ENCODE measurements at regions not wholly inside any gene's neighbourhood (a gene's known extent, or its start where the extent isn't known, plus 50 kb on each side); places are given as distances from the start of the nearest gene placed in this dataset.

DNA sequence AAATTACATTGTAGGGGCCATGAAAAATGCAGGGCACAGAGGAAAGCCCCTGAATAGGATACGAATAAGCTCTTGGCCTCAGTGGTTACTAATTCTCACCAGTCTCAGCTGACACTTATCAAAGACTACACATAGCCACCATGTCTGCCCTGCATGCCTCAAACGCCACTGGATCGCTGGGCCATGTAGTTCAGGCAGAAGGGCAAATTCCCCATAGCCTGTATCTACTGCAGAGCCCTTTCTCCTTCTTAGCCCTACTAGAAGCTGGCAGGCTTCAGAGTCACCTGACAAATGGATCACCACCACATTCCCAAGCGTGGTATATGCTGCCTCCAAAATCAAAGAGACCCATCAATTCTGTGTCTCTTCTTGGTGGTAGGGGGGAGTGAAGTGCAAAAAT, 177.4 kb downstream of the MINAR1 start (continued):
- TF ChIP-seq GABPA (IDR thresholded peaks at IDR 0.05; ENCODE audit: low read depth) (no peak), MXI1 (IDR thresholded peaks at IDR 0.05; ENCODE audit: low read depth, low read length) (no peak), YY1 (IDR thresholded peaks at IDR 0.05; ENCODE audit: low read depth) (no peak)

DNA sequence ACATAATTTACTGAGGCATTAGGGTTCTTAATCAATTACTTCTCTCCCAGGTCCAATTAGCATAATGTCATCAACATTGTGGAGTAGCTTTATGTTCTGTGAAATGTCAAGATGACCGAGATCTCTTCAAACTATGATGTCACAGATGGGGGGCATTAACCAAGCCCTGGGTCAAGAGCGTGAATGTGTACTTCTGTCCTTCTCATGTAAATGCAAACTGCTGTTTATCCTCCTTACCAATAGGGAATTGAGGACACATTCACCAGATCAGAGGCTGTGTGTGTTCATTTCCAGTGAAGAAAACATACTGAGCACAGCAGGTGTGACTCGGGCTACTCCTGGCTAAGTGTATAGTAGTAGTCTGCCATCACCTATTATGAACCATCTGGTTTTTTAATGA, 177.9 kb downstream of the MINAR1 start:
- H3K4me2 ChIP-seq = no peak overlapping the region
- ChIA-PET POLR2A (no interaction called here), CTCF (interaction anchor here (0.7 kb wide), 1 partner anchor 229 kb away, joined by 3 read pairs; no protein-coding TSS in a partner anchor)

More for the DNA sequence above, 177.9 kb downstream of the MINAR1 start:
- H3F3A ChIP-seq (replicated peaks; ENCODE audit: insufficient read depth) = no peaks in the 10 kb centered on the region
- no peaks in the 10 kb centered on the region for H3K36me3 ChIP-seq (replicated peaks in 1 of 2; ENCODE audit: control insufficient read depth in 1 of 2, insufficient read depth in 2 of 2, low read length in 1 of 2)
- H3K4me1 ChIP-seq (ENCODE audit: control insufficient read depth in 1 of 2, insufficient read depth in 2 of 2, low read depth in 1 of 2, low read length in 1 of 2) = peaks cover 0 to 4% of the 10 kb centered on the region in 2 experiments; a peak in 1 of 4 replicates
- no peak overlapping the region for H2AFZ ChIP-seq (ENCODE audit: low read depth)
- no peak for DNase-seq
- no peak overlapping the region for H3K4me3 ChIP-seq (ENCODE audit: low read depth in 2 of 2, low read length in 1 of 2)
- no peaks in the 10 kb centered on the region for H3K9me3 ChIP-seq
- H3K9me2 ChIP-seq = no peaks in the 10 kb centered on the region
- TF ChIP-seq SIN3A (IDR thresholded peaks at IDR 0.05; ENCODE audit: borderline replicate concordance, low read depth, low read length) = no peak
- no peak for TF ChIP-seq PBX3 (IDR thresholded peaks at IDR 0.05)
- TF ChIP-seq TAF1 (IDR thresholded peaks at IDR 0.05; ENCODE audit: borderline replicate concordance, low read depth, low read length) = no peak
- no peak for TF ChIP-seq ELF1 (IDR thresholded peaks at IDR 0.05)
- TF ChIP-seq, protein P1, sequence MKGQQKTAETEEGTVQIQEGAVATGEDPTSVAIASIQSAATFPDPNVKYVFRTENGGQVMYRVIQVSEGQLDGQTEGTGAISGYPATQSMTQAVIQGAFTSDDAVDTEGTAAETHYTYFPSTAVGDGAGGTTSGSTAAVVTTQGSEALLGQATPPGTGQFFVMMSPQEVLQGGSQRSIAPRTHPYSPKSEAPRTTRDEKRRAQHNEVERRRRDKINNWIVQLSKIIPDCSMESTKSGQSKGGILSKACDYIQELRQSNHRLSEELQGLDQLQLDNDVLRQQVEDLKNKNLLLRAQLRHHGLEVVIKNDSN (IDR thresholded peaks at IDR 0.05; ENCODE audit: borderline replicate concordance, low read depth) = no peak
- no peak for TF ChIP-seq YY1 (IDR thresholded peaks at IDR 0.05; ENCODE audit: low read depth)
- TF ChIP-seq, protein P2, sequence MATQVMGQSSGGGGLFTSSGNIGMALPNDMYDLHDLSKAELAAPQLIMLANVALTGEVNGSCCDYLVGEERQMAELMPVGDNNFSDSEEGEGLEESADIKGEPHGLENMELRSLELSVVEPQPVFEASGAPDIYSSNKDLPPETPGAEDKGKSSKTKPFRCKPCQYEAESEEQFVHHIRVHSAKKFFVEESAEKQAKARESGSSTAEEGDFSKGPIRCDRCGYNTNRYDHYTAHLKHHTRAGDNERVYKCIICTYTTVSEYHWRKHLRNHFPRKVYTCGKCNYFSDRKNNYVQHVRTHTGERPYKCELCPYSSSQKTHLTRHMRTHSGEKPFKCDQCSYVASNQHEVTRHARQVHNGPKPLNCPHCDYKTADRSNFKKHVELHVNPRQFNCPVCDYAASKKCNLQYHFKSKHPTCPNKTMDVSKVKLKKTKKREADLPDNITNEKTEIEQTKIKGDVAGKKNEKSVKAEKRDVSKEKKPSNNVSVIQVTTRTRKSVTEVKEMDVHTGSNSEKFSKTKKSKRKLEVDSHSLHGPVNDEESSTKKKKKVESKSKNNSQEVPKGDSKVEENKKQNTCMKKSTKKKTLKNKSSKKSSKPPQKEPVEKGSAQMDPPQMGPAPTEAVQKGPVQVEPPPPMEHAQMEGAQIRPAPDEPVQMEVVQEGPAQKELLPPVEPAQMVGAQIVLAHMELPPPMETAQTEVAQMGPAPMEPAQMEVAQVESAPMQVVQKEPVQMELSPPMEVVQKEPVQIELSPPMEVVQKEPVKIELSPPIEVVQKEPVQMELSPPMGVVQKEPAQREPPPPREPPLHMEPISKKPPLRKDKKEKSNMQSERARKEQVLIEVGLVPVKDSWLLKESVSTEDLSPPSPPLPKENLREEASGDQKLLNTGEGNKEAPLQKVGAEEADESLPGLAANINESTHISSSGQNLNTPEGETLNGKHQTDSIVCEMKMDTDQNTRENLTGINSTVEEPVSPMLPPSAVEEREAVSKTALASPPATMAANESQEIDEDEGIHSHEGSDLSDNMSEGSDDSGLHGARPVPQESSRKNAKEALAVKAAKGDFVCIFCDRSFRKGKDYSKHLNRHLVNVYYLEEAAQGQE (IDR thresholded peaks at IDR 0.05; ENCODE audit: low read depth, low read length) = no peak
- no peak for TF ChIP-seq SMC3 (IDR thresholded peaks at IDR 0.05; ENCODE audit: low read depth, low read length)
- TF ChIP-seq FOXM1 (IDR thresholded peaks at IDR 0.05; ENCODE audit: low read depth) = no peak
- TF ChIP-seq, protein P3, sequence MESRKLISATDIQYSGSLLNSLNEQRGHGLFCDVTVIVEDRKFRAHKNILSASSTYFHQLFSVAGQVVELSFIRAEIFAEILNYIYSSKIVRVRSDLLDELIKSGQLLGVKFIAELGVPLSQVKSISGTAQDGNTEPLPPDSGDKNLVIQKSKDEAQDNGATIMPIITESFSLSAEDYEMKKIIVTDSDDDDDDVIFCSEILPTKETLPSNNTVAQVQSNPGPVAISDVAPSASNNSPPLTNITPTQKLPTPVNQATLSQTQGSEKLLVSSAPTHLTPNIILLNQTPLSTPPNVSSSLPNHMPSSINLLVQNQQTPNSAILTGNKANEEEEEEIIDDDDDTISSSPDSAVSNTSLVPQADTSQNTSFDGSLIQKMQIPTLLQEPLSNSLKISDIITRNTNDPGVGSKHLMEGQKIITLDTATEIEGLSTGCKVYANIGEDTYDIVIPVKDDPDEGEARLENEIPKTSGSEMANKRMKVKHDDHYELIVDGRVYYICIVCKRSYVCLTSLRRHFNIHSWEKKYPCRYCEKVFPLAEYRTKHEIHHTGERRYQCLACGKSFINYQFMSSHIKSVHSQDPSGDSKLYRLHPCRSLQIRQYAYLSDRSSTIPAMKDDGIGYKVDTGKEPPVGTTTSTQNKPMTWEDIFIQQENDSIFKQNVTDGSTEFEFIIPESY (IDR thresholded peaks at IDR 0.05; ENCODE audit: borderline replicate concordance, low read depth) = no peak
- no peak for TF ChIP-seq NFIC (IDR thresholded peaks at IDR 0.05; ENCODE audit: borderline replicate concordance)
- TF ChIP-seq MXI1 (IDR thresholded peaks at IDR 0.05; ENCODE audit: low read depth, low read length) = no peak
- TF ChIP-seq USF2 (IDR thresholded peaks at IDR 0.05; ENCODE audit: borderline replicate concordance, low read depth, low read length) = no peak
- TF ChIP-seq MEF2A (IDR thresholded peaks at IDR 0.05; ENCODE audit: borderline replicate concordance, low read depth) = no peak
- no peaks in the 10 kb centered on the region for H3K79me2 ChIP-seq (ENCODE audit: insufficient read depth)
- no peaks in the 10 kb centered on the region for H4K20me1 ChIP-seq (ENCODE audit: insufficient read depth)
- H3K27ac ChIP-seq (ENCODE audit: low read depth in 2 of 2, low read length in 1 of 2) = no peak overlapping the region
- 47% methylated on average over 3 of the region's 3 CpGs for WGBS (ENCODE audit: low lambda C conversion rate)
- H3K27me3 ChIP-seq (ENCODE audit: insufficient read depth) = no peaks in the 10 kb centered on the region
- H3K9ac ChIP-seq = no peak overlapping the region
